MG63 (cell line): ENCODE measurements at regions not wholly inside any gene's neighbourhood (a gene's known extent, or its start where the extent isn't known, plus 50 kb on each side); places are given as distances from the start of the nearest gene placed in this dataset.

Experiments
- DNase-seq: peaks from one replicate; pipeline ENCODE4 v3.0.0-alpha.2; 2020
- H3K27me3 ChIP-seq: fragments of 250-450 bp; sonication (Bioruptor Pico); 2 replicates; pipeline ENCODE4 v1.5.1; 2020; ENCODE audit warnings: mild to moderate bottlenecking, moderate library complexity
- H3K36me3 ChIP-seq: fragments of 250-450 bp; sonication (Bioruptor Pico); 2 replicates; pipeline ENCODE4 v1.5.1; 2020; ENCODE audit warnings: mild to moderate bottlenecking, moderate library complexity
- H3K4me3 ChIP-seq: fragments of 250-450 bp; sonication (Bioruptor Pico); 2 replicates; pipeline ENCODE4 v1.5.1; 2020; ENCODE audit warnings: mild to moderate bottlenecking, moderate library complexity
- H3K9me3 ChIP-seq: fragments of 250-450 bp; sonication (Bioruptor Pico); 2 replicates; pipeline ENCODE4 v1.5.1; 2020; ENCODE audit warnings: mild to moderate bottlenecking, moderate library complexity

DNA sequence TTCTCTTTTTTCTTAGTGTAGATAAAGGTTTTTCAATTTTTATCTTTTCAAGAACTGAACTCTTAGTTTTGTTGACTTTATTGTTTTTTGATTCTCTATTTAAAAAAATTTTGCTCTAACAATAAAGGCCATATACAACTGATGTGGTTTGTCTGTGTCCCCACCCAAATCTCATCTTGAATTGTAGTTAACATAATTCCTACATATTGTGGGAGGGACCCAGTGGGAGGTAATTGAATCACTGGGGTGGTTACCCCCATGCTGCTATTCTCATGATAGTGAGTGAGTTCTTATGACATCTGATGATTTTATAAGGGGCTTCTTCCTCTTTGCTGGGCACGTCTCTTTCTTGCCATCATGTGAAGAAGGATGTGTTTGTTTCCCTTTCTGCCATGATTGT is 199.8 kb downstream of the DHX35 start:
- DNase-seq, result no peak
- no peaks in the 10 kb centered on the region for H3K9me3 ChIP-seq

DNA sequence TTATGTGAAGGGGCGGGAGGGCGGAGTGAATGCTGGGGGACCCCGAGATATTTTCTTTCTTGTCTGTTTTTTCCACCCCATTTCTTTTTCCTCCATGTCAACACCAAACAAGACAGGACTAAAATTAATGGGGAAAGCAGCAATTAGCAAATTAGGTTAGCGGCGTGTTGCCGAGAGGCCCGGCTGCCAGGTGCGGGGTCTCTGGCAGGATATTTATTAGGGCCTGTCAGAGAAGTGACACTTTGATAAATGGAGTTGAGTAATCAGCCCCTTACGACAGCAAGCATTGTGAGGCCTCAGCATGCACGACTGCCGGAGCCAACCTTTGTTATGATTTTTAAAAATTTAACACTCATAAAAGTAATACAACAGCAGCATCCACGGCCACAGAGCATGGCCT is 193.8 kb downstream of the DHX35 start:
- DNase-seq, result no peak
- Histone ChIP-seq H3K27me3 (no peaks in the 10 kb centered on the region), H3K4me3 (no peak overlapping the region), H3K9me3 (no peaks in the 10 kb centered on the region), H3K36me3 (no peaks in the 10 kb centered on the region)

More for the DNA sequence above, 199.8 kb downstream of the DHX35 start:
- H3K36me3 ChIP-seq, result no peaks in the 10 kb centered on the region
- peaks cover 3% of the 10 kb centered on the region; the same call in 1 of the 2 replicates for H3K27me3 ChIP-seq
- no peak overlapping the region for H3K4me3 ChIP-seq

DNA sequence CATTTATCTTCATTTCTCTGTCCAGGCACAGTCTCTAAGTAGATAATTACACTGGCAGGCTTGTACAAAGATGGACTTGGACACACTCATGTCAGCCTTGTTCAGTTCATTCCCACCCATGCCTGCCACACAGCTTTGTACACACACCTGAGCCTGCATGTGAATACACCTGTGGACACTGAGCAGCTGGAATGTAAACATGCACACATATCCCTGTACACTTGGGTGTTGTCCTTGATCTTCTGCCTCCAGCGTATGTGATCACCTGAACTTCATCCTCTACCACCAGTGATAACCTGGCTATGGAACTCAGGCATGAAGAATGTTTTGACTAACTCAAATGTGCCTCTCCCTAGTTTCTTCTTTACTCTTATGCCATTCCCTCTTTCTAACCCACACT is 190.6 kb downstream of the DHX35 start:
- Histone ChIP-seq H3K9me3 (no peaks in the 10 kb centered on the region), H3K27me3 (no peaks in the 10 kb centered on the region), H3K36me3 (no peaks in the 10 kb centered on the region), H3K4me3 (no peak overlapping the region)
- no peak for DNase-seq

DNA sequence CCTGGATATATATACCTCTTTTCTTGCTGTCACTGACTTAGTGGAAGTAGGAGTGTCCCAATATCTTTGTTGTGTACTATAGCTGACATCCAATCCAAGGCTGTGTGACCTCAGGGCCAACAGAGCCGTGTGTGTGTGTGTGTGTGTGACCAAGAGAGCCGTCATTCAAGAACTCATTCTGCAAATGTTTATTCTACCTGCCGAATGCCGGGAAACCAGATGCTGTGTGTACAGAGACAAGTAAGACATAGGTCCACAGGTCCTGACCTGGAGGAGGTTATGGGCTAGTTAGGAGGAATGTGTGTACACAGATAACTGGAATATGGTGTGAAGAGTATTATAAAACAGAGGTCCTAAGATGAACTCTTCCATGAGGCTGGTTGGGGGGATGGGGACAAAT is 190.0 kb downstream of the DHX35 start:
- DNase-seq, result no peak
- no peaks in the 10 kb centered on the region for H3K9me3 ChIP-seq
- no peaks in the 10 kb centered on the region for H3K36me3 ChIP-seq
- no peak overlapping the region for H3K4me3 ChIP-seq
- no peaks in the 10 kb centered on the region for H3K27me3 ChIP-seq

DNA sequence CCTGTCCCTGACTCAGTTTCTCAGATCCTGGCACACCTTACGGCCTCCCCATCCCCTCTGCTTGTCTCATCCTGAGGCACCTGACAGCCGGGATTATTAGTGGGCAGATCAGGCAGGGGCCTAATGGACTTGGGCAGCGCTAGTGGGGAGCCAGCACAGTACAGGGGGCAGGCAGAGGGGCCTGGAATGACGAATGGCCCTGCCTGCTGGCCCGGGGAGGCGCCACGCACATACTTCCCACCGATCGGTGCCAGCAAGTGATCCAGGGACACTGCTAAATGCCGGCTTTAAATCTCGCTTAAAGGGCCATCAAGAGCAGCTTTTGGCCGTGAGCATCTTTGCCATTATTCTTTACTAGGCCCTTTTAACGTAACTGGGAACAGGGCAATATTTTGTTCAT is 188.4 kb downstream of the DHX35 start:
- no peak for DNase-seq
- H3K9me3 ChIP-seq, result no peaks in the 10 kb centered on the region
- H3K36me3 ChIP-seq, result no peaks in the 10 kb centered on the region
- H3K4me3 ChIP-seq, result no peak overlapping the region
- no peaks in the 10 kb centered on the region for H3K27me3 ChIP-seq

DNA sequence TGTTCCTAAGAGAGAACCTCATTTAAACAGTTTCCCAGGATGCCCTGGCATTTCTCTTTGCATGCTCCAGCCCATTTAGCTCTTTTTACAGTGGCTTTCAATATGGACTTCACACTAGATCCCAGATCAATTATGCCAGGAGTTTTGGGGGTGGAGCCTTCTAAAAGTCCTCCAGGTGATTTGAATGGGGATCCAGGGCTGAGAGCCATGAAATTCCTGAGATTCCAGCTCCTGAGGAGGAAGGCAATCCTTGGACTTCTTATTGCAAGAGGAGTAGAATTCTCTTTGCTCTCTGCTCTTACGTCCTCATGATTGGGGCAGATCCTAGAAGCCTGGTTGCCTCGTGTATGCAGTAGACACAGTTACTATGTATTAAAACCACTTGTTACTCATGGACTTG is 184.2 kb downstream of the DHX35 start:
- Histone ChIP-seq H3K4me3 (no peak overlapping the region), H3K9me3 (no peaks in the 10 kb centered on the region), H3K36me3 (no peaks in the 10 kb centered on the region), H3K27me3 (no peaks in the 10 kb centered on the region)
- DNase-seq, result no peak

DNA sequence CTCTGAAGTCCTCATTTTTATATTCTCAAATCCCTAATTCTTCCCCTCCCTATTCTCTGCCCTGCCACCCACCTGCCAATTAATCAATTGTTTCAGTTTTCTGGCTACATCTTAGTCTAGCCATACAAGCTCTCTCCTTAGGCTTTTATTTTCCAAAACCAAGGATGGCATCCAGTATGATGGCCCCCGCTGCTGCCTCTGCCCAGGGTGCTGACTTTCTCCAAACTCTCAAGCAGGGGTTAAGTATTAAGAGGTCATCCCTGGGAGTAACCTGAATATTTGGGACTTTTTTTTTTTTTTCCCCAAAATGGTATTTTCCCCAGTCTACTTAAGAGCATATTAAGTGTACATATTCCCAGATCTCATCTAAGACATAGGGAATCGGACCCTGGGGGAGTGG is 183.8 kb downstream of the DHX35 start:
- Histone ChIP-seq H3K36me3 (no peaks in the 10 kb centered on the region), H3K9me3 (no peaks in the 10 kb centered on the region), H3K27me3 (no peaks in the 10 kb centered on the region), H3K4me3 (no peak overlapping the region)
- DNase-seq, result no peak

DNA sequence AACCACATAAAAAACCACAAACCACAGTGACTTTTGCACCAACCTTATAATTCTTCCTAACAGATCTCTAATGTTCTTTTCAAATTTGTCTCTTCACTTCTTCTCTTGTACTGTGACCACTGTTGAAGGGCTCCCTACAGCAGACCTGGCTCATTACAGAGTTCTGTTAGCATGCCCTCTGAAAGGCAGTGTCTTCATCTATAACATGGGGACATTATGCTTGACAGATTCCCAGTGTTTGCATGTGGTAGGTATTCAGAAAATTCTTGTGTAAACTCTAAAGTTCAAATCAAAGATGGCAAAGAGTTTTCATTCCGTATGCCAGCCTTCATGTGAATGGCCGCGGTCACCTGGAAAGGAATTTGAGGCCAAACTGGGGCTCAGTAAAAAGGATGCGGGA is 182.6 kb downstream of the DHX35 start:
- no peaks in the 10 kb centered on the region for H3K36me3 ChIP-seq
- H3K4me3 ChIP-seq, result no peak overlapping the region
- no peaks in the 10 kb centered on the region for H3K27me3 ChIP-seq
- no peak for DNase-seq
- H3K9me3 ChIP-seq, result no peaks in the 10 kb centered on the region

DNA sequence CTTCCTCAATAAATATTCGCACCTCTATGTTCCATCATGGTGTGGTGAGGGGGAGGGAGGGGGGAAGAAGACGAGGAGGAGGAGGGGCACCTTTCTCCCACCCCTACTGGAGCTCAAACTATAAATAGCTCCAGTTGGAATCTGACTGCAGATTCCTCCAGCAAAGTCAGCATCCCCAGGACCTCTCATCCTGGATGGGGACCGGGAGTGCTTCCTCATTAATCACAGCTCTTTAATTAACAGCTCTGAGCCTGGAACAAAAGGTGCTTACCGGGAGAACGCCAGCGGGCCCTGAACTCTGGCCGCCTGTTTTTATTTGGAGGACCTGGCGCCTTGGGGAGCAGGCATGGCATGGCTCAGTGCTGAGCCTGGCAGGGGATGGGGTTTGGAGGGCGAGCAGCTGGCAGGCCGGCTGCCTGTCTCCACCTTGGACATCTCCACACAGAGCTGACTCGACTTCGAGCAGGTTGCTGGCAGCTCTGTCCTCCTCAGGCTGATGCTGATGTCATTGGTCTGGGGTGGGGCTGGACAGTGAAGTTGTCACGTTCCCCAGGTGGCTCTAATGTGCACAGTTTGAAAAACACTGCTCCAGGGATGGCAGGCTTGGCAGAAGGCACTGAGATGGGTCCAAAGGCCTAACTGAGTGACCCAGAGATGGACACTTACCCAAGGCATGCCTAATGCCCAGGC is 180.4 kb downstream of the DHX35 start:
- H3K4me3 ChIP-seq, result no peak overlapping the region
- DNase-seq, result no peak
- no peaks in the 10 kb centered on the region for H3K9me3 ChIP-seq
- H3K36me3 ChIP-seq, result no peaks in the 10 kb centered on the region
- no peaks in the 10 kb centered on the region for H3K27me3 ChIP-seq

DNA sequence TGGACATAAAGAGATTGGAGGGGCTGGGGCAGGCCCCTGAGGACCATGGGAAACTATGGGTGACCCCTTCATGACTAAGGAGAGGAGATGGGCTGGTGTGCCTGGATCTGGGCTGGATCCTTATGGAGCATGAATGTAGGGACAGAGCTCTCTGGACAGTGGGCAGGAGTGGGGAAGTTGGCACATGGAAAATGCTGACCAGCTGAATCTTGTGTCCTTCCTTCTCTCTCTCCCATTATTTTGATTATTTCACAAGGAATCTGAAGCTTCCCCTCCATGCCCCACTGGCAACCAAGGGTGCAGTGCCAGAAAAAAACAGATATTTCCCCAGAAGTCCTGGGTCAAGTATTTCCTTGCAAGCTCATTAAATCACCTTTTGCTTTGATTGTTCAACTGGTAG is 175.2 kb downstream of the DHX35 start:
- no peaks in the 10 kb centered on the region for H3K36me3 ChIP-seq
- H3K4me3 ChIP-seq, result no peak overlapping the region
- no peaks in the 10 kb centered on the region; the same call in 1 of the 2 replicates for H3K27me3 ChIP-seq
- H3K9me3 ChIP-seq, result no peaks in the 10 kb centered on the region
- no peak for DNase-seq

DNA sequence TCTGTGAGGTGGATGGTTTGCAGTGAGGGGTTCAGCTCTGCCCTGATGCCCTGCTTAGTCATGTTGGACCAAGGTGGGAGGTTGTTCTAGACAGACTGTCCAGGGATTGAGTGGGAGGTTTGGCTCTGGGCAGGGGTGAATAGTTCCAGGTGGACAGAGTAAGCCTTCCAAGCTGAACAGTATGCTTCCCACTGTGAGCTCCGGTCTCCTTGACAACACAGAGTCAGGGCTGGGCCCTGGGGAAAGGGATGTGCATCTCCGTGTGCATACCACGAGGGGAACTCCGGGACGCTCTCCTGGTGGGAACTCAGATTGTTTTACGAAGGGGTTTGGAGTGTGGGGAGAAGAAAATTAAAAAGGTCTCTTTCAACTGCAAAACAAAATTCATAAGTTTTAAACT is 174.7 kb downstream of the DHX35 start:
- no peaks in the 10 kb centered on the region for H3K36me3 ChIP-seq
- no peaks in the 10 kb centered on the region for H3K9me3 ChIP-seq
- no peak overlapping the region for H3K4me3 ChIP-seq
- DNase-seq, result no peak
- no peaks in the 10 kb centered on the region; the same call in 1 of the 2 replicates for H3K27me3 ChIP-seq

DNA sequence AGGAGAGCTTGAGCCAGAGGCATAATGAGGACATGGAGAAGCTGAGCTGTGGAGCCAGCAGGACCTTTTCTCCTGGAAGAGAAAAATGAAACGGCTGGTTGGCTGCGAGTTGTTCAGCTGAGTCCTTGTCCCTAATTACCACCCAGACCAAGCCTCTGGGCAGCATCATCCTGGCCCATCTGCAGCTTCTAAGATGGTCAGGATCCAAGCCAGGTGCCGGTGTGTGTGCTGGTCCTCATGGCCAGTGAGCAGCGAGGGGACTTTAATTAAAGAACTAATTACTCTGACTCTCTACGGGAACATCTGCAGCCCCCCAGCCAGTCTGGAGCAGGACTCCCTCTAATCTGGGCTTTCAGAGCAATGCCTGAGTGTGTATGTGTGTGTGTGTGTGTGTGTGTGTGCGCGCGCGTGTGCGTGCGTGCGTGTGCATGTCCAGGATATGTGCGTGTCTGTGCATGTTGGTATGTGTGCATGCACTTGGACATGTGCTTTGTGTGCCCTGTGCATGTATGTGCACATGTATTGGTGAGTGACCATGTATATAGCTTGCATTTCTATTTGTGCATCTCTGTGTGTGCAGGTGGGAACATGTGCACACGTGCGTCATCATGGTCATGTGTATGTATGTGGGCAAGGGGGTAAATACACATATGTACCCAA is 173.9 kb downstream of the DHX35 start:
- Histone ChIP-seq H3K4me3 (no peak overlapping the region), H3K27me3 (no peaks in the 10 kb centered on the region; the same call in 1 of the 2 replicates), H3K9me3 (no peaks in the 10 kb centered on the region), H3K36me3 (no peaks in the 10 kb centered on the region)
- DNase-seq, result no peak

DNA sequence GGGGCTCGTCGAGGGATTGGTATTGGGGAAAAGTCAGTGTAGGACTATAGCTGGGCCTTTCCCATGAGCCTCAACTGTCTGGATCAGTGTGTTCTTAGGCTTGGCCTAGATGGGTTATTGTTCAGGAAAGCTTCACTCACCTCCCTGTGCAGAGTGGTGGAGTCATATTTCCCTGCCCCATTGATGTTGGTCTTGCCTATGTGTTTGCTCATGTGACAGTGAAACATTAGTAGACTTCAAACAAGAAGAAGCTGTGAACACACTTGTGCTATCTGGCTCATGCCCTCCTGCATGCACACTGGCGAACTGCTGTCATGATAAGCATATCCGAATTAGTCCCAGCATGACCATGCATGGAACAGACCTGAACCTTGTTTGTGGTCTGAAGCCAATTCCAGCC is 171.1 kb downstream of the DHX35 start:
- DNase-seq, result no peak
- no peak overlapping the region for H3K4me3 ChIP-seq
- no peaks in the 10 kb centered on the region for H3K9me3 ChIP-seq
- H3K27me3 ChIP-seq, result no peaks in the 10 kb centered on the region; the same call in 1 of the 2 replicates
- no peaks in the 10 kb centered on the region for H3K36me3 ChIP-seq

DNA sequence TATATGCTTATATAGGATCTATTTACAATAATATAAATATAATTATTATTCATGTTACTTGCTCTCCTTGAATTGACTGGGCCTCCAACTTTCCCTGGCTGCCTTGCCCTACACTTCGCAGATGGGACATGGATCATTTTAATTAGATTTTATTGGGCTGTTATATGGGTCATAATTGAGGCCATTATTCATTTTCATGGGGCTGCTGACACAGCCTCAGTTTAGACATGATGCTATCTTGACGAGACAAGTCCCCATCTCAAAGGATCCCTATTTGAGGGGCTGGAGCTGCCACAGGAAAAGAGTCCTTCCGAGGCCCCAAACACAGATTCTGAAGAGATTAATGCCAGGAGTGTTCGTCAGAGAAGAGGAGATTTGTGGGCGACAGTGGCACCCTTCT is 170.4 kb downstream of the DHX35 start:
- Histone ChIP-seq H3K4me3 (no peak overlapping the region), H3K36me3 (no peaks in the 10 kb centered on the region), H3K9me3 (no peaks in the 10 kb centered on the region), H3K27me3 (no peaks in the 10 kb centered on the region; the same call in 1 of the 2 replicates)
- DNase-seq, result no peak

DNA sequence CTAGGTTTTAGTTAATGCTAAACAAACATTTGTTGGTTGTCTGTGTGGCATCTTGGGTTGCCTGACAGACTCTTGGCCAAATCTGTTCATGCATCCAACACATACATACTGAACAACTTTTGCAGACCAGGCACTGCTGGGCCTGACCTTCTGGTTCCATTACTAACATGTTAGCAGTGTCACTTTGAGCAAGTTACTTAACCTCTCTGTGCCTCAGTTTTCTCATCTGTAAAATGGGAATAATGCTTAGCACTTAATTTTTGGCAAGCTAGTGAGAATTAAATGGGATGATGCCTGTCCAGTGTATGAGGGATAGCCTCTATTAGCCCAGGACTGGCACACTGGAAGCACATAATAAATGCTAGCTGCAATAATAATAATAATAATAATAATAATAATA is 169.9 kb downstream of the DHX35 start:
- no peak for DNase-seq

DNA sequence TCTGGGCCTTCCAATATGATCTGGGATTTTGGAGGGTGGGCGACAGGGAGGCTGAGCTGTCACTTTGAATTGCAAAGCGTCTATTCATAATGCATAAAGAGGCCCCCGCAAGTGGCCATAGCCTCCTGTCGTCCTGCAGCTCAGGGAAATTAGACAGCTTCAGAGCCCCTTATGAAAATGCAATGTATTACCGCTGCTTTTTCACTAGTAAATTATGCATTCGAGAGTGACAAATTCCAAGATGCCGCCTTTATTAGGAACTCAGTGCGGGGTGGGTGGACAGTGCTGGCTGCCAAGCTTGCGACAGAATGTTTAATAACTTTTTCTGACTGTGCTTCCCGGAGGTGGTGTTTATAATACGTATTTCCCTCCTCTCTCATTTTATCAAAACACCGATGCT is 168.5 kb downstream of the DHX35 start:
- Histone ChIP-seq H3K9me3 (no peaks in the 10 kb centered on the region), H3K36me3 (no peaks in the 10 kb centered on the region), H3K27me3 (no peaks in the 10 kb centered on the region), H3K4me3 (no peak overlapping the region)
- DNase-seq, result no peak

More for the DNA sequence above, 169.9 kb downstream of the DHX35 start:
- H3K4me3 ChIP-seq, result no peak overlapping the region
- H3K9me3 ChIP-seq, result no peaks in the 10 kb centered on the region
- no peaks in the 10 kb centered on the region; the same call in 1 of the 2 replicates for H3K27me3 ChIP-seq
- H3K36me3 ChIP-seq, result no peaks in the 10 kb centered on the region

DNA sequence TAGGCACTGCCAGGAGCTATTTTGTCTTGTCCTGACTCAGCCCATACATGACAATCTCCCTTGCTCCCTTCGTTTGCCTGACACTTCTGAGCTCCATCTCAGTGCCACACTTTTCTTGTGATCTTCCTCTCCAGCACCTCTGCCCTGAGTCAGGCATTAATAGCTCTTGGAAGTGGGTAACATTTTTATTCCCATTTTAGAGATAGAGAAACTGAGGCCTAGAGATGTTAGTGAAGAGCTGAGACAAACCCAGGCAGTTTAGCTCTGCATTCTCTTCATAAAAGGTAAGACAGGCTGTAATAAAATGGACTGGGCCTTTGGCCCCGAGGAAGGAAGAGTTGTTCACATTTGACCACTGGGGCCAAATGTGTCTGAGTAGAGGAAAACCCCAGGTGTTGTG is 167.4 kb downstream of the DHX35 start:
- no peak for DNase-seq
- Histone ChIP-seq H3K9me3 (no peaks in the 10 kb centered on the region), H3K4me3 (no peak overlapping the region), H3K27me3 (no peaks in the 10 kb centered on the region), H3K36me3 (no peaks in the 10 kb centered on the region)

DNA sequence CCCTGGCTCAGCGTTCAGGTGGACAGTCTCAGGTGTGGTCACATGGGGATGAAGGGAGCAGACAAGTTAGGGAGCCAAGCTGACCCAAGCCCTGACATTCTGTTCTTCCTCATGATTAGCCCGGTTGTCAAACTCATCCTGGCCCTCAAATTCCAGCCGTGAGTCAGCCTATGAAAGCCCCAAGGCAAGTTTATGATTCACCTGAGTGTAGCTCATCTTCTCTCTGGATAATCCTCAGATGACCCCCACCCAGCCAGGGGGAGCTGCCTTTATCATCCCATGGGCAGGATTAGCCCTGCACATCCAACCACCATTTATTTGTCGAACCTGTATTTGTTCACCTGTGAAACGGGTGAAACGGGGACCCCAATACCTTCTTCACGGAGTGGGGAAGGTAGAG is 161.9 kb downstream of the DHX35 start:
- peaks cover 3% of the 10 kb centered on the region; the same call in 1 of the 2 replicates for H3K27me3 ChIP-seq
- no peak for DNase-seq
- no peak overlapping the region for H3K4me3 ChIP-seq
- 0 out of 2 replicates have a peak, but pooled peaks cover under 1% of the 10 kb centered on the region for H3K9me3 ChIP-seq
- no peaks in the 10 kb centered on the region for H3K36me3 ChIP-seq
